Left ventricle myocardium inferior (tissue), 1 donor: ENCODE measurements at regions not wholly inside any gene's neighbourhood (a gene's known extent, or its start where the extent isn't known, plus 50 kb on each side); places are given as distances from the start of the nearest gene placed in this dataset.

ENCODE experiments used
- DNase-seq: peaks from one replicate; pipeline ENCODE4 v3.0.0-alpha.2; 2020
- H3K27ac ChIP-seq: fragments of 200-600 bp; replicated peaks from 2 replicates; pipeline ENCODE4 v1.8.0; 2021
- H3K27me3 ChIP-seq: fragments of 200-600 bp; 2 replicates; pipeline ENCODE4 v1.8.0; 2021; ENCODE audit warnings: low read depth
- H3K36me3 ChIP-seq: fragments of 200-600 bp; 2 replicates; pipeline ENCODE4 v1.8.0; 2021
- H3K4me1 ChIP-seq: fragments of 200-600 bp; 2 replicates; pipeline ENCODE4 v1.8.0; 2021
- H3K4me3 ChIP-seq: fragments of 200-600 bp; 2 replicates; pipeline ENCODE4 v1.8.0; 2021; ENCODE audit warnings: mild to moderate bottlenecking, moderate library complexity
- H3K9me3 ChIP-seq: fragments of 200-600 bp; replicated peaks from 2 replicates; pipeline ENCODE4 v1.8.0; 2021
- CTCF ChIP-seq: fragments of 200-600 bp; IDR thresholded peaks from 2 replicates; pipeline ENCODE4 v1.8.0; 2021; ENCODE audit warnings: antibody characterized with exemption, mild to moderate bottlenecking, borderline replicate concordance
- intact Hi-C: fragments of 100-400 bp; cut with micrococcal nuclease; formaldehyde crosslinking; loops from one replicate; pipeline ENCODE4 v1.11.0; 2022
- donor health status: DM: no; HTN: yes; CAD: no; lungs with severe emphysema.

GRCh38 chr20:52744441-52744840 lies 227.7 kb upstream of the TSHZ2 start:
- H3K27me3 ChIP-seq: no peaks in the 10 kb centered on the region
- TF ChIP-seq CTCF: no peak
- no peaks in the 10 kb centered on the region for H3K4me1 ChIP-seq
- intact Hi-C loops: no loop called here
- no peak for DNase-seq
- no peaks in the 10 kb centered on the region for H3K9me3 ChIP-seq
- no peak overlapping the region for H3K4me3 ChIP-seq
- no peaks in the 10 kb centered on the region for H3K36me3 ChIP-seq
- no peak overlapping the region for H3K27ac ChIP-seq

DNA sequence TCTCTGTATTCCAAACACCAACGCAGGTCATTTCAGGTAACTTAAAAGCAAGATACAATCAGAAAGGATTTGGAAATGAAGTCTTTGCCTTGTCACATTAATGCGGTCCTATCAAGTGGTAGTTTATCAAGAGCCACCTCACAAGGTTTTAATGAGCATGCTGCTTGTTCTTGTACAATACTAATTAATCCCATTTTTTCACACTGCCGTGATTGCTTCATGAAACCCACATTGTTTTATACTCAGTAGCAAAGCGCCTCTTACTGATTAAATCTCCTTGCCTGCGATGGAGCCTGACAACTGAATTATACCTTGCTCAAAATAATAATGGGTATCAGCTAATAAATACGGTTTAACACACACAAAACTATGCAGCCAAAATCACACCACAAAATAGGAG lies 234.1 kb upstream of the TSHZ2 start:
- H3K27ac ChIP-seq: no peak overlapping the region
- no peaks in the 10 kb centered on the region for H3K9me3 ChIP-seq
- no peaks in the 10 kb centered on the region for H3K4me1 ChIP-seq
- no peak for TF ChIP-seq CTCF
- H3K27me3 ChIP-seq: no peaks in the 10 kb centered on the region
- DNase-seq: no peak
- intact Hi-C loops: no loop called here
- no peak overlapping the region for H3K4me3 ChIP-seq
- no peaks in the 10 kb centered on the region for H3K36me3 ChIP-seq

DNA sequence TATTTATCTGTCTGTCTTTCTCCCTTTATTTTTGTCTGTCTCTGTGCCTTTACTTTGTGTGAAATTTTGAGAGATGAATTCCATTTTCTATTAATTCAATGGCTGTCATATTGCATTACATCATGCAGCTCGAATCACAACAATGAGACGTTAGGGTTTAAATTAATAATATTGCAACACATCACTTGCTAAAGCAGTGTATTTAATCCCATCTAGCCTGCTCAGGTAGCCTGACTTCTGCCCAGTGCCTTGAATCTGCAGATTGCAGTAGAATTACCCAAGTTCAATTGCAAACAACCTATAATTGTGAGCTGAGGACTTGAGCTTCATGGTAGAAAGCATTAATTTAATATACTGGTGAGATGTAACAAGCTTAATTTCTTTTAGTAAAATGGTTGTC lies 235.7 kb upstream of the TSHZ2 start:
- intact Hi-C loops: no loop called here
- no peaks in the 10 kb centered on the region for H3K4me1 ChIP-seq
- no peak overlapping the region for H3K4me3 ChIP-seq
- DNase-seq: no peak
- H3K27ac ChIP-seq: no peak overlapping the region
- no peaks in the 10 kb centered on the region for H3K27me3 ChIP-seq
- H3K36me3 ChIP-seq: no peaks in the 10 kb centered on the region
- TF ChIP-seq CTCF: no peak
- H3K9me3 ChIP-seq: no peaks in the 10 kb centered on the region

DNA sequence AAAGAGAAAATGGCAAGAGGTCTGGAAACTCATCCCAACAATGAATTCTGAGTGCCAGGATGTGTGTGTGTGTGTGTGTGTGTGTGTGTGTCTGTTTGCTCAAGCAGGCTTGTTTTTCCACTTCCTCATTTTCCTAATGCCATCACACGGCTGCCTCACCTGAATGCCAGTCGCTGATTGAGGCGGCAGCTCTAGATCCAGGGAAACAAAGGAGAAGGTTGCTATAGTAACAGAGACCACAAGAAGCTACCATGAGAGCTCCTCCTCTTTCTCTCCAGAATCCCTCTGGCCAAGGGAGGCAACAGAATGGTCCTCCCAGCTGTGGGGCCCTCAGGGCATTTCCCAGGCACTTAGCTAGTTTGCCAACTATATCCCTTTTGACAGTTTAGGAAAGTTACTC lies 241.1 kb upstream of the TSHZ2 start:
- intact Hi-C loops: no loop called here
- no peak for DNase-seq
- H3K9me3 ChIP-seq: peaks cover 16% of the 10 kb centered on the region

GRCh38 chr20:52727740-52728456 lies 244.3 kb upstream of the TSHZ2 start:
- Histone ChIP-seq H3K27ac (no peak overlapping the region), H3K4me1 (no peaks in the 10 kb centered on the region), H3K27me3 (peaks cover 4% of the 10 kb centered on the region), H3K36me3 (no peaks in the 10 kb centered on the region), H3K9me3 (peaks cover 16% of the 10 kb centered on the region), H3K4me3 (no peak overlapping the region)
- no peak for DNase-seq
- no peak for TF ChIP-seq CTCF
- intact Hi-C loops: no loop called here

More for the DNA sequence above, 241.1 kb upstream of the TSHZ2 start:
- TF ChIP-seq CTCF: no peak
- no peak overlapping the region for H3K27ac ChIP-seq
- no peaks in the 10 kb centered on the region for H3K36me3 ChIP-seq
- H3K27me3 ChIP-seq: peaks cover 4% of the 10 kb centered on the region
- H3K4me1 ChIP-seq: no peaks in the 10 kb centered on the region
- H3K4me3 ChIP-seq: no peak overlapping the region
